Activated CD4-positive, alpha-beta T cell treated with anti-CD3 and anti-CD28 coated beads, Interleukin-2, amount 50 U/mL, for 1 hour (primary cell): ENCODE measurements at regions not wholly inside any gene's neighbourhood (a gene's known extent, or its start where the extent isn't known, plus 50 kb on each side); places are given as distances from the start of the nearest gene placed in this dataset.

Source experiments
- DNase-seq: peaks from one replicate; pipeline ENCODE4 v3.0.0-alpha.2; 2020

DNA sequence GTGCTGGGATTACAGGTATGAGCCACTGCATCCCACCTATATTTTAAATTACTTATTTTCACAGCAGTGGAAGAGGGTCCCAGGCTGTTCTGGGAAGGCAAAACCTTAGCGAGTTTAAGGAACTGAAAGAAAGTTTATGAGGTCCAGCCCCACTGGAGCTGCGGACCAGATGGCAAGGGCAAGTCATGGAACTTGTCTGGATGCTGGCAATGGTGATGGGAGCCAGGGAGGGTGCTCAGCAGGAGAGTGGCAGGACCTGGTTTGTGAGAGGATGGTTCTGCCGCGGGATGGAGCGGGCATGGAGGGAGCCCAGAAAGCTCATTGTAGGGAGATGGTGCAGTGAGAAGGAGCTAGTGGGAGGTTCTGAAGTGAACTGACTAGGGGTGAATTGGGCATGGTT, 50.6 kb upstream of the SLC45A1 start:
- DNase-seq: no peak

DNA sequence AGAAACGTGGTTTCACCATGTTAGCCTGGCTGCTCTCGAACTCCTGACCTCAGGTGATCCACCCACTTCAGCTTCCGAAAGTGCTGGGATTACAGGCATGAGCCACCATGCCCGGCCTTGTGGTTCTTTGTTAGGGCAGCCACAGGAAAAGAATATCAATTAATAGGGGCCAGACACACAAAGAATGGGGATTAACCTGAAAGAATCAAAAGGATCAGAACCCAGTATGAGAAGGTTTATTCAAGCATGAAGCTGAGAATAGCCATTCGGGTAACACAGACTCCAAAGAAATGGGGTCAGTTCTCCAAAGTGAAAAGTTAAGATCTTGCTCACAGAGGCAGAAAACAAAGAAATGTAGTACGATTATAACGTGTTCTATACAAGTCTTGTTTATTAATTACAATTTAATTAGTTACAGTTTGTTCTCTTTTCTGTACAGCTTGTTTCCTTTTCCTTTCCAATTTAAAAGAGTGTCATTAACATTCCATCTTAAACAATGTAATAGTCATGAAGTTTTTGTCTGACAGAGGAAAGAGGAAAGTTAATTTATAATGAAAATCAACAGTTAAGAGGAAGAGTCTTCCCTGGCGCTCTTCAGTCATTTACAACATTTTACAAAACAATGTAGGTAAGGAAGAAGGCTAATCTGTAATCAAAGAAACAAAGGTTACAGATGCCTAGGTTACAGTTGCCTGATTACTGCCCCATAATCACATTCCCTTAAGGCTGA, 51.3 kb upstream of the SLC45A1 start:
- no peak for DNase-seq

DNA sequence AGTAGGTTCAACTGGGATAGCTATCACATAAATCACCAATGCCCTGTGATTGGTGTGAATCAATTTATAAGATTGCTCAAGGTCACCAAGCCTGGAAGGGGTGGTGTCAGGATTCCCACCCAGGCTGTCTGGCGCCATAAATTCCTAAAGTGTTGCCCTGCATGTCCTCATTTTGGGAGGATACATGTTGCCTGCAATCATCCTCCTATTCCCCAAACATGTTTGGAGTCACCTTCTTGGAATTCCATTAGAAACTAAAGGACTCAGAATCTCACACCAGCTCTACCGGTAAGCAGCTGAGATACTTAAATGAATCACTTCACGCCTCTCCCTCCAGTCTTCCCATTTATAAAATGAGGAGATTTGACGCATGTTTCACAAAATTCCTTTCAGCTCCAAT, 54.1 kb upstream of the SLC45A1 start:
- no peak for DNase-seq

DNA sequence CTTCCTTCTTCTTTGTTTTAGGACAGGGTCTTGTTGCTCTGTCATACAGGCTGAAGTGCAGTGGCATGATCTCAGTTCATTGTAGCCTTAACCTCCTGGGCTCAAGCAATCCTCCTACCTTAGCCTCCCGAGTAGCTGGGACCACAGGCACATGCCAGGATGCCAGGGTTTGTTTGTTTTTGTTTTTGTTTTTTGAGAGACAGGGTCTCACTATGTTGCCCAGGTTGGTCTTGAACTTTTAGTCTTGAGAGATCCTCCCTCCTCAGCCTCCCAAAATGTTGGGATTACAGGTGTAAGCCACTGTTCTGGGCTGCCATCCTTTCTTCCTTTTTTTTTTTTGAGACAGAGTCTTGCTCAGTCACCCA, 56.5 kb upstream of the SLC45A1 start:
- no peak for DNase-seq

DNA sequence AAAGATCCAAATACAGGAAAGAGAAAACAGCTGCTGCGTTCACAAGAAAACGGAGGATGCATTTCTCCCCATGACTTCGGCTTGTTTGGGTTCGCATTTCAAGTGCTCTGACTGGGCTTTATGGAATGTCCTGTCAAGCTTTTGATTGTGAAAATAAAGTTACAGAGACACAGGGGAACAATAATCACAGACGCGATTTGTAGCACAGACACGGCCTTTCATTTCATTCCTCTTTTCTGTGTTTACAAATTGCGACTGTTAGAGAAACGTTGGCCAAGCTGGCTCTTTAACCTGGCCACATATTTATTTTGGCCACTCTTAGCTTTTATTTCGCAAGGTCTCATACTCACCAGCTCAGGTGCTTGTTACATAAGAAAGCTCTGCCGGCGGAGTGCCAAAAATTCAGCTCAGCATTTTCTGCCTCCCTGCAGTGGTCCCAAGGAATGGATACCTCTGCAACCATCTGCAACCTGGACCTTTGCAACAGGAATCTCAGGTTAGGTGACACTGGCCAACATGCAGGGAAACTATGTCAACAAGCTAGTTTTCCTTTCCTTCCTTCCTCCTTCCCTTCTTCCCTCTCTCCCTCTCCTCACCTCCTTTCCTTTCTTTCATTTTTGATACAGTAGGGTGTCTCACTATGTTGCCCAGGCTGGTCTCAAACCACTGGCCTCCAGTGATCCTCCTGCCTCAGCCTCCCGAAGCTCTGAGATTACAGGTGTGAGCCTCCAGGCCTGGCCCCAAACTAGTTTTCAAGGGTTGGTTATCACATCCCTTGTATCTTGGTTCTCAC, 58.2 kb upstream of the SLC45A1 start:
- no peak for DNase-seq

DNA sequence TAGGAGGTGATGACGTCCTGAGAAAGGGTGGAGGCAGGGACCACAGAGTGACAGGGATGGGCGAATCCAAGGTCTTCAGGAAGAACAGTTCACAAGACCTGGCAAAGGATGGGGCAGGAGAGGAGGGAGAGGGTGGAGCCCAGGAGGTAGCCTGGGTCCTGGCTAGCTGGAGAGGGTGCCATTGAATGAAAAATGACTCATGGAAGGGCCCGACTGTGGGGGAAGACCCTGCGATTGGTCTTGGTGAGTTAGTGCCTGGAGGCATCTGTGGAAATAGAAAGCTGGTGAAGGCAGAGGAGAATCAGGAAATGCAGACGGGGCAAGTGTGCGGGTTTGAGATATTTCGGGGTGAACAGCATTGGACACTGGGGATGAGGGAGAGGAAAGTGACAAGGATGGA, 60.3 kb upstream of the SLC45A1 start:
- no peak for DNase-seq

DNA sequence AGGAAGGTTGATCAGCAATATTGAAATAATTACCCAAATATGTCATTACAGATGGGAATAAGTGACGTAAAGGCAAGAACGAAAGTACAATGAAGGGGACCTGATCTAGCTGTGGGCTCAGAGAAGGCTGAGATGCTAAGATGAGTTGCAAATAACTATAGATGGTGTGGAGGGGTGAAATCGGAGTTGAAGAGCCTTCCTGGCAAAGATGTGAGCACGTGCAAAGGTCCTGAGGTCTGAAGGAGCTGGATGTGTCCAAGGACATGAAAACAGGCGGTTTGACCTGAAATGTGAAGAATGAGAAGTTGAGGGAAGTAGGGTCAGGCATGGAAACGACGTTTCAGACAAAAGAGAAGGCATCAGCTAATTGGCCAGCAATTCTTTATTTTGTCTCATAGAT, 61.6 kb upstream of the SLC45A1 start:
- no peak for DNase-seq

DNA sequence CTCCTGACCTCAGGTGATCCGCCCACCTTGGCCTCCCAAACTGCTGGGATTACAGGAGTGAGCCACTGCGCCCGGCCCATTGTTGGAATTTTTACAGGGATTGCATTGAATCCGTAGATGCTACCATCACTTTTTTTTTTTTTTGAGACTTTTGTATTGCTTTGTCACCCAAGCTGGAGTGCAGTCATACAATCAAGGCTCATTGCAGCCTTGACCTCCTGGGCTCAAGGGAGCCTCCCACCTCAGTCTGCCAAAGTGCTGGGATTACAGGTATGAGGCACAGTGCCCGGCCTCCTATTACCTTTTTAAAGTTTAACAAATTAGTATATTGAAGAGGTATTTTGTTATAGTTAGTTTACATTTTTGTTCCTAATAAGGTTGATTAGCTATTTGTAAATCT, 62.2 kb upstream of the SLC45A1 start:
- DNase-seq: no peak

DNA sequence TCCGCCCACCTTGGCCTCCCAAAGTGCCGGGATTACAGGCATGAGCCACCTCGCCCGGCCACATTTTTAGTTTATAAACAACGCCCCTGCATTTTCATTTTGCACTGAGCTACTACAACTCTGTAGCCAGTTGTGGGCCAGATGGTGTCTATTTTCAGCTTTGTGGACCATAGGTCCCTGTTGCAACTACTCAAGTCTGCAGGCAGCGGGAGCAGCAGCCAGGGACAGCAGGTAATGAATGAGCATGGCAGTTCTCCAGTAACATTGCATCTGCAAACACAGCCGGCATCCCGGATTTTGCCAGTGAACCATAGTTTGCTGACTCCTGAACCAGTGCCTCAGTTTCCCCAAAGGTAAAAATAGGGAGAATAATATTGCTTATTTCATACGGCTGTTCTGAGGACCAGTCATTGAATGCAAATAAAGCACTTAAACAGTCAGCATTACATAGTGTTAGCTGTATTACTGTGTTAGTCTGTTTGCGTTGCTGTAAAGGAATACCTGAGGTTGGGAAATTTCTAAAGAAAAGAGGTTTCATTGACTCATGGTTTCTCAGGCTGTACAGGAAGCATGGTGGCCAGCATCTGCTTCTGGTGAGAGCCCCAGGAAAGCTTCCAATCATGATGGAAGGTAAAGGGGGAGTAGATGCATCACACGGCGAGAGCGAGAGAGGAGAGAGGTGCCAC, 65.5 kb upstream of the SLC45A1 start:
- no peak for DNase-seq

DNA sequence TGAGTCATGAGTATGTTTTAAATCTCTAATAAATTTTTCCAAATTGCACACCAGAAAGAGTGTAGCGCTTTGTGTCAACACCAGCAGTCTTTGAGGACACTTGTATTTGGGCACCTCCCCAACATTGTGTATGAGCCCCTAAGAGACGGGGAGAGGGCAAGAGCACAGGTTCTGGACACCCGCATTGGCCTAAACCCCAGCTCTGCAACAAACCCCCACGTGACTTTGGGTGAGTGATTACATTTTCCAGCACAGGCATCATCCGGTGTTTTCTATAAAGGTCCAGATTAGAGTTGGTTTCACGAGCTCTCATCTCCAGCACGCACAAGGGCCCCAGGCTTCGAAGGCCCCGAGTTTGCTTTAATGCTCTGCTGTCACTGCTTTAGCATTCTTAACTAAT, 66.3 kb upstream of the SLC45A1 start:
- no peak for DNase-seq

DNA sequence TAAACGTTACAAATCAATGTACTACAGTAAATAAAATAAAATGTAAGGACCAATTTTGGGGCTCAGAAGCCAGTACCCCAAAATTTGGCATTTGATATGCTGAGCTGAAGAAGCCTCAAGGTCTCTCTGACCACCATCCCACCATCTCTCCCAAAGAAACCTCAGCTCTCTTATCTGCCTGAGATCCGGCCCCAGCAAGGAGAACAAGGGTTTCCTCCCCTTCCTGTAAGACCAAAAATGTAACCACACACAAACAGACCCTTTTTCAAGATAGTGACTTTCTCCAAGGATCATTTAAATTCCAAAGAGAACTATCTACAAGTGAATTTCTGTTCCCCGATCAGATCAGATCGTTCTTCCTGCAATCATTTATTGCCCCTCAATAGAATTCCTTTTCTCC, 68.1 kb upstream of the SLC45A1 start:
- no peak for DNase-seq

DNA sequence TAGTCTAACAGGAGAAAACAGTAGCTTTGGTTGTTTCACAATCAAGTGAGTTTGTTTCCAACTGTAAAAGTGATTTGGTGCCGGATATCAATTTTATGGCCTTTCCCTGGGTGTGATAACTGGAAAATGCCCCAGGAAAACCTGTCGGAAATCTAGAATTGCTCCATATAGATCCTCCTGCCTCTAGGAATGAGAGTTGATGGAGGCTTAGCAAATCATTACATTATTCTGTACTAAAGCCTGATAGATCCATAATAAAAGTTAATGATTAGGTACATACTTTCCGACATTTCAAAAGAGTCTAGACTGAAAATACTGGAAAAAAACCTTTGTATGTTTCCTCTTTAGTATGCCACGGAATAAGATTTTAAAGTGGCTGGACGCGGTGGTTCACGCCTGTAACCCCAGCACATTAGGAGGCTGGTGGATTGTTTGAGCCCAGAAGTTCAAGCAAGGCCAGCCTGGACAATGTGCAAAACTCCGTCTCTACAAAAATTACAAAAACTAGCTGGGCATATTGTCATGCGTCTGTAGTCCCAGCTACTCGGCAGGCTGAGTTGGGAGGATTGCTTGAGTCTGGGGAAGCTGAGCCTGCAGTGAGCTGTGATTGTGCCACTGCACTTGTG, 70.0 kb upstream of the SLC45A1 start:
- DNase-seq: no peak

DNA sequence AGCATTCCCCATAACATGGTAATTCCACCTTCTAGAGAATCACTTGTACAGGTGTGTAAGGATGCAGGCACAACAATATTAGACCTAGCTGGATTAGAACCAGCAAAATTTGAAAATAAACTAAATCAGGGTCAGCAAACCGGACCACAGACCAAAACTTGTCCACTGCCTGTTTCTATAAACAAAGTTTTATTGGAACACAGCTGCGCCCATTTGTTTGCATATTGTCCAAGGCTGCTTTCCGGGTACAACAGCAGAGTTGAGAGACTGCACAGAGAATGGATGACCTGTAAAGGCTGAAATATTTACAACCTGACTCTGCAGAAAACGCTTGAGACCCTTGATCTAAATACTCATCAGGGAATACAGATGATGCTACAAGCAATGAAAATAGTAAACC, 73.6 kb upstream of the SLC45A1 start:
- no peak for DNase-seq

DNA sequence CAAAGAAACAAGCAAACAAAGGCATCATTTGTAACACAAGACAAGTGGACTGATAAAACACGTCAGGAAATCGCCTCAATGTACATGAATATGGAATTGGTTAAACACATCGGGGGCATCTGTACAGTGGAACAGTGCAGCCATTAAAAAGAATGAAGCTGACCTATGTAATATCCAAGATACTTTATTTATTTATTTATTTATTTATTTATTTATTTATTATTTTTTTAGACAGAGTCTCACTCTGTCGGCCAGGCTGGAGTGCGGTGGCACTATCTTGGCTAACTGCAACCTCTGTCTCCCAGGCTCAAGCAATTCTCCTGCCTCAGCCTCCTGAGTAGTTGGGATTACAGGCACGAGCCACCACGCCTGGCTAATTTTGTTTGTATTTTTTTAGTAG, 75.4 kb upstream of the SLC45A1 start:
- no peak for DNase-seq

DNA sequence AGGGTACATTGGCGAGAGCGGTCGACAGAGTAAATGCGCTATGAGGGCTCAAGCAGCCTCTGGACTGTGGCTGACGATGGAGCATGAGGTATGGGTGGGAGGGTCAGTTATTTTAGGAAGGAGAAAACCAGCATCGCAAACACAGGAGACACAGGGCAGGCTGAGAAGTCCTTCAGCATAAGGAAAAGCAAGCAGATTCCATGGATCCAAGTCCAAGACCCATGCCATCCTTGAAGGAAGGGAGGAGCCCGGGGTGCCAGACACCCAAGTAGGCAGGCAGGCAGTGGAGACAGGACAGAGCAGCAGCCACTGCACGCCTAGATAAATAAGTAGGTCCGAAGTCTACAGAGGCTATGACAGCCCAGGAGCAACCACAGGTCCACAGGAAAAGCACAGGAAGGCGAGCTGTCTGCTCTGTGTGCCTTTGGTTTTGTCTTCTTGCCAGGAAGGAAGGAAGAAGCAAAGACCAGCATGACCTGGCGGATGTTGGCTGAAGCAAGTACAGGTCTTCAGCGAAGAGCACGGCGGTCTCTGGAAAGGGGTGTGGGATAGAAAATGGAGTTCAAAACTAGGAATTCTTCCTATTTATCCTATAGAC, 76.4 kb upstream of the SLC45A1 start:
- no peak for DNase-seq

DNA sequence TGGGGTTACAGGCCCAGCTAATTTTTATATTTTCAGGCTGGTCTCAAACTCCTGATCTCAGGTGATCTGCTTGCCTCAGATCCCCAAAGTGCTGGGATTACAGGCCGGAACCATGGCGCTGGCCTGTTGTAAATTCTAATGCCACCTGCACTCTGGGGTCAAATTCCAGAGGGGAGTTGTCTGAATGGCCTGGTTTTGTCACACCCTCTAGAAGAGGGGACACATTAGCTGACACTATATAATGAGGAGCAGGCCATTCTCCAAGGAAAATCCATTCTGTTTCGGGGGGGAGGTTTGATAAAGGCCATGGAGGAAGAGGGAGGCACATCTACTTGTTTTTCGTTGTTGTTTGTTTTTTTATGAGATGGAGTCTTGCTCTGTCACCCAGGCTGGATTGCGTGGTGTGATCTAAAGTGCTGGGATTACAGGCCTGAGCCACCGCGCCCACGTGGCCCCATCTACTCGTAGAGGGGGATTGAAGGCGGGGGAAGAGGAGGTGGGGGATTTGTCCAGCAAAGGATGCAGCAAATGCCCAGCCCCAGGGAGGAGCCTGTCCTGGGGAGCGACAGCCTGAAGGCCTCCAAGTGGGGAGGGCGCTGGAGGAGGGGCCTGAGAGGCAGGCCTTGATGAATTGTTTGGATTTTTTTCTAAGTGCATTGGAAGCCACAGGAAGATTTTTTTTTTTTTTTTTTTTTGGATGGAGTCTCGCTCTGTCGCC, 78.4 kb upstream of the SLC45A1 start:
- DNase-seq: no peak

DNA sequence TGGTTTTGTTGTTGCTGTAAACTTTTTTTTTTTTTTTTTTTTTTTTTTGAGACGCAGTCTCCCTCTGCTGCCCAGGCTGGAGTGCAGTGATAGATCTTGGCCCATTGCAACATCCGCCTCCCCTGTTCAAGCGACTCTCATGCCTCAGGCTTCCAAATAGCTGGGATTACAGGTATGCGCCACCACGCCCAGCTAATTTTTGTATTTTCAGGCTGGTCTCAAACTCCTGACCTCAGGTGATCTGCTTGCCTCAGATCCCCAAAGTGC, 78.9 kb upstream of the SLC45A1 start:
- DNase-seq: no peak

DNA sequence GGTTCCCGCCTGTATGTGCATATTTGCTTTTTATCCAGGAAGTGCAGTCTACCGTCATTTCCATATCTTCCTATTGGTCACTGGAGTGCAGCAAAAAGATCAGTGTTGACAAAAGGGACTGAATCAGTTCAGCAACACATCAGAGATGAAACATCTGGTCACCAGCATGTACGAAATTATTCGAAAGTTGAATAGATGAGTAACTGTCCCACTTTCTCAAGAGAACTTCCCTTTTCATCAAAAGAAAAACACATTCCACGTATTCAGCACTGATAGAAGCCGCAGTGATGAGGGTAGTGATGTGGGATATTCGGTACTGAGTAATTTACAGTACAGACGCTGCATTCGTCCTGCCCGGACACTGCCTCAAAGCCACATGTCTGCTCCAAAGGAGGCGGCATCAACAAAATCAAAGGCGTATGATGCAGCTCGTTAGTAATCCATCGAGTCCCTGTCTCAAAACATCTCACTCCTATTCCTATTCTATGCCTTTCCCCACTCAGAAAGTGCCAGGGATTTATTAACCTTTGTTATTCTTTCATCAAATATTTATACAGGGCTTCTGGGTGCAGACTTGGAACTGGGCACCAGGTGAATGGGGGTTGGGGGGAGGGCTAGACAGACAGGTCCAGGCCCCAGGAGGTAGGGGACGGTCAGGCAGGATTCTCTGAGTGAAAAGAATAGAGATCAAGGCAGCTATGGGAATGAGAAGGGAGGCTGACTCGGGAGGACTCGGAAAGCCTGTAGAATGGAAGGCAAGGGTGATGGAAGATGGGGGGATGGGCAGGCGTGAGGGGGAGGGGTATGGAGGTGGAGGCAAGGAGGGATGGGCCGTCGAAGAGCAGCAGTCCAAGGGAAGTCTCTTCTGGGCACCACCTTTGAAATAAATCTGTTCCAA, 79.5 kb upstream of the SLC45A1 start:
- DNase-seq: no peak

DNA sequence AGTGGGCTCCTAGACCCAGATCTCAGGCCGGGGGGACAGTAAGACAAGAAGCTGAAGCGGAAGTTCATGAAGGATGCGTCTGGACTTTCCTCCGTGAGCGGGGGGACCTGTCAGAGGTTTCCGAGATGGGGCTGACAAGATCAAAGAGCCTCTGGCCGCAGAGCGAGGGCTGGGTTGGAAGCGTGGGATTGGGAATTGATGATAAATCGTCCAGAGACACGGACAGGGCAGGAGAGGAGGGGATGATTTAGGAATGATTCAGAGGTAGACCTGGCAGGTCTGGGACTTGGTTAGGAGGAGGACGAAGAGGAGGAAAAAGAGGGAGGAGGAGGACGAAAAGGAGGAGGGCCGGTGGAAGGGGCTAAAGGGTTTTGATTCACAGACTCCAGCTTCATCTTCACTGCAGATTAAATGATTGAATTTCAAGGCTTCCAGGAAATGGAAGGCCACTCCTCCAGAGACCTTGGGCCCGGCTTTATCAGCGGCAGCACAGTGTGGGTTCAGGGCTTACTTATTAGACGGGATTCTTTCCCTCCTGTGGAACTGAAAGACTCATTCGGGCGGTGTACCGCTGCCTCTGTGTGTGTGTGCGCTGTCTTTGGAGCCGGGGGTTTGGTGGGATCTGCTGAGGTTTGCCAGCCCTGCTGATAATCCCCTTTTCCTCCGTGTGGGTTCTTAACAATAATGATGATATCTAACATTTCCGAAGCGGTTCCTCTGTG, 85.7 kb upstream of the SLC45A1 start:
- no peak for DNase-seq

DNA sequence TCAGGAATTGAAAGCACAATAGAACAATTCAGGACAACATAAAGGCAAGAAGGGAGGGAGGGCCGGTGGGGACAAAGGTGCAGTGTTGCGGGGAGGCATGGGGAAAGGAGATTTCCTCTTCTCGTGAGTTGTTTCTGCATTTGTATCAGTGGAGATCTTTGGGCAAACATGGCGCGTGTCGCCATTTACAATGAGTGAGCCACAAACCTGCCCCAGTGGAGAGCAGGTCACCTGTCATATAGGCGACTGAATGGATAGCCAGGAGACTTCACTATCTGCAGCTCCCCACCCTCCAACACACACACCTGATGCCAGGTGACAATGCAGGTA, 87.7 kb upstream of the SLC45A1 start:
- DNase-seq: no peak

DNA sequence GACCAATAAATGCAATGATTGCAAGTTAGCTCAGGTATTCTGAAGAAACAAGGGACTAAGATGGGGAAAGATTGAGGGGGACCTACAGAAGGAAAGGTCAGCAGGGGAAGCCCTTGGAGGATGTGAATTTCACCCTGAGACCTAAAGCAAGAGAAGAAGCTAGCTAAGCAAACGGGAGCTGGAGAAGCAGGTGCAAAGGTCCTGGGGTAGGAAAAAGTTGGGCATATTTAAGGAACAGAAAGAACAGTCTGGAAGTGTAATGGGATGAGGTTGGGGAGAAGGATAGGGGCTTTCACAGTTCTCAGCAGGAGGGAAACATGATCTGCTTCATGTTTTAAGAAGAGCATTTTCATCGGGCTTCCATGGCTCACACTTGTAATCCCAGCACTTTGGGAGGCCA, 89.7 kb upstream of the SLC45A1 start:
- no peak for DNase-seq
